Esophagus squamous epithelium (tissue), 4 donors: ENCODE measurements at regions not wholly inside any gene's neighbourhood (a gene's known extent, or its start where the extent isn't known, plus 50 kb on each side); places are given as distances from the start of the nearest gene placed in this dataset.

ENCODE experiments used
- CTCF ChIP-seq, 6 experiments: fragments of 450-650 bp in 4 of 6; fragments of 200-600 bp in 2 of 6; sonication (generic) in 2 of 6; IDR thresholded peaks; one replicate each; pipeline ENCODE4 v1.5.1; 2016 to 2019; ENCODE audit warnings: antibody characterized with exemption in 6 of 6, mild to moderate bottlenecking in 4 of 6, moderate library complexity in 4 of 6
- POLR2A ChIP-seq, 4 donors: fragments of 450-650 bp; IDR thresholded peaks; one replicate each; pipeline ENCODE4 v1.6.1; 2017; ENCODE audit warnings: antibody characterized with exemption in 4 of 4, mild to moderate bottlenecking in 4 of 4, moderate library complexity in 3 of 4

DNA sequence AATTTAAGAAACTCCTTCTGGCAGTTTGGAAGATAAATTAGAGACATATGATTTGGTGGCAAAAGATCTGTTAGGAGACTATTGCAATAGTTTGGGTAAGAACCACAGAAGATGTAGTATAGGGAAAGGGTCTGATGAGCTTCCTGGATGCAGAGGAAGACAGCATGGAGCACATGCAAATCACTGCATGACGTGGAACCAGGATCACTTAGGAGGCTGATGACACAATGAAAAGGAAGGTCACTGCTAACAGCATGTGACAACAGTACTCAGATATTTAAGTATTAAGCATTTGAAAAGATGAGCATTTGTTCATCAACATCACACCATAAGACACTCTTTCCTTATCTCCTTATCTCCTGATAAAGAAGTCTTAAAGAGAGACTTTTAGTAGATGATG, 167.8 kb upstream of the LDB2 start:
- TF ChIP-seq CTCF (IDR thresholded peaks at IDR 0.05) (no peak), POLR2A (IDR thresholded peaks at IDR 0.05) (no peak)
